WTC11 (cell line): ENCODE measurements at regions not wholly inside any gene's neighbourhood (a gene's known extent, or its start where the extent isn't known, plus 50 kb on each side); places are given as distances from the start of the nearest gene placed in this dataset.

Experiments
- ATAC-seq: fragments of 200-7000 bp; cut with Tn5 transposase; 2 replicates; pipeline ENCODE4 v1.10.0; 2021; ENCODE audit warnings: mild to moderate bottlenecking, moderate library complexity
- CTCF ChIA-PET: fragments of 300-600 bp; sonication (Branson Sonifier 250); formaldehyde crosslinking; loops from one replicate; lab custom pipeline; 2021; ENCODE audit warnings: antibody characterized with exemption; lab: Charles Lee
- POLR2A ChIA-PET: fragments of 350-600 bp; sonication (Branson Sonifier 250); formaldehyde crosslinking; loops from one replicate; lab custom pipeline; 2021; ENCODE audit warnings: antibody characterized with exemption; lab: Charles Lee
- DNase-seq: peaks from one replicate; pipeline ENCODE4 v3.0.0; 2021; ENCODE audit warnings: low spot score
- H3K27ac Mint-ChIP-seq: 2 replicates; pipeline ENCODE4 v1.8.0; 2021; ENCODE audit warnings: mixed read lengths
- H3K27me3 Mint-ChIP-seq: 2 replicates; pipeline ENCODE4 v1.8.0; 2021; ENCODE audit warnings: low read depth, mild to moderate bottlenecking, moderate library complexity, mixed read lengths
- H3K36me3 Mint-ChIP-seq: 2 replicates; pipeline ENCODE4 v1.8.0; 2021; ENCODE audit warnings: mixed read lengths
- H3K4me1 Mint-ChIP-seq: 2 replicates; pipeline ENCODE4 v1.8.0; 2022; ENCODE audit warnings: mixed read lengths
- H3K4me3 Mint-ChIP-seq: 2 replicates; pipeline ENCODE4 v1.8.0; 2021; ENCODE audit warnings: mild to moderate bottlenecking, moderate library complexity, mixed read lengths
- H3K9me3 Mint-ChIP-seq: 2 replicates; pipeline ENCODE4 v1.8.0; 2021; ENCODE audit warnings: mixed read lengths
- ATF1 ChIP-seq: sonication (generic); formaldehyde crosslinking; IDR thresholded peaks from 2 replicates; pipeline ENCODE4 v1.8.1; 2023; ENCODE audit warnings: mild to moderate bottlenecking, moderate library complexity, missing genetic modification reagents
- E2F4 ChIP-seq: sonication (generic); formaldehyde crosslinking; IDR thresholded peaks from 2 replicates; pipeline ENCODE4 v1.8.1; 2022; ENCODE audit warnings: low read depth, mild to moderate bottlenecking, moderate library complexity, missing genetic modification reagents, borderline replicate concordance
- EMX1 ChIP-seq: fragments of 250-450 bp; sonication (Bioruptor Pico); IDR thresholded peaks from 2 replicates; pipeline ENCODE4 v1.8.0; 2021; ENCODE audit warnings: mild to moderate bottlenecking
- FOXJ3 ChIP-seq: sonication (generic); formaldehyde crosslinking; IDR thresholded peaks from 2 replicates; pipeline ENCODE4 v1.9.0; 2021; ENCODE audit warnings: missing genetic modification reagents, mild to moderate bottlenecking, borderline replicate concordance
- FOXP1 ChIP-seq: sonication (generic); formaldehyde crosslinking; IDR thresholded peaks from 2 replicates; pipeline ENCODE4 v1.8.0; 2022; ENCODE audit warnings: missing genetic modification reagents, mild to moderate bottlenecking, moderate library complexity, borderline replicate concordance
- FOXP4 ChIP-seq: sonication (generic); formaldehyde crosslinking; IDR thresholded peaks from 2 replicates; pipeline ENCODE4 v1.8.0; 2022; ENCODE audit warnings: mild to moderate bottlenecking, missing genetic modification reagents
- GTF2I ChIP-seq: fragments of 250-450 bp; sonication (Bioruptor Pico); conservative IDR thresholded peaks from 2 replicates; pipeline ENCODE4 v1.4.0; 2021; ENCODE audit warnings: mild to moderate bottlenecking
- KAT7 ChIP-seq: sonication (generic); formaldehyde crosslinking; IDR thresholded peaks from 2 replicates; pipeline ENCODE4 v1.8.1; 2023; ENCODE audit warnings: missing genetic modification reagents, mild to moderate bottlenecking, borderline replicate concordance
- MXD4 ChIP-seq: fragments of 250-450 bp; sonication (Bioruptor Pico); IDR thresholded peaks from 2 replicates; pipeline ENCODE4 v1.8.0; 2021; ENCODE audit warnings: mild to moderate bottlenecking, moderate library complexity, borderline replicate concordance
- NR2C2 ChIP-seq: sonication (generic); formaldehyde crosslinking; IDR thresholded peaks from 2 replicates; pipeline ENCODE4 v1.8.0; 2022; ENCODE audit warnings: mild to moderate bottlenecking, missing genetic modification reagents
- PRDM15 ChIP-seq: sonication (generic); formaldehyde crosslinking; IDR thresholded peaks from 2 replicates; pipeline ENCODE4 v1.8.0; 2022; ENCODE audit warnings: missing genetic modification reagents
- SMAD3 ChIP-seq: sonication (generic); formaldehyde crosslinking; IDR thresholded peaks from 2 replicates; pipeline ENCODE4 v1.8.0; 2022; ENCODE audit warnings: missing genetic modification reagents, mild to moderate bottlenecking, borderline replicate concordance
- TP53 ChIP-seq: sonication (generic); formaldehyde crosslinking; IDR thresholded peaks from 2 replicates; pipeline ENCODE4 v1.8.1; 2023; ENCODE audit warnings: mild to moderate bottlenecking, missing genetic modification reagents
- ZNF138 ChIP-seq: sonication (generic); formaldehyde crosslinking; conservative IDR thresholded peaks from 2 replicates; pipeline ENCODE4 v1.8.1; 2022; ENCODE audit warnings: mild to moderate bottlenecking, moderate library complexity, missing genetic modification reagents
- ZNF423 ChIP-seq: fragments of 250-450 bp; sonication (Bioruptor Pico); IDR thresholded peaks from 2 replicates; pipeline ENCODE4 v2.1.2; 2022; ENCODE audit warnings: mild to moderate bottlenecking, moderate library complexity
- ZNF671 ChIP-seq: fragments of 250-450 bp; sonication (Bioruptor Pico); IDR thresholded peaks from 2 replicates; pipeline ENCODE4 v1.8.0; 2021; ENCODE audit warnings: mild to moderate bottlenecking
- TF ChIP-seq, protein P1 (sequence below): sonication (generic); formaldehyde crosslinking; conservative IDR thresholded peaks from 2 replicates; pipeline ENCODE4 v1.8.1; 2023; ENCODE audit warnings: mild to moderate bottlenecking, low read depth, missing genetic modification reagents, moderate library complexity
- TF ChIP-seq, protein P2 (sequence below): sonication (generic); formaldehyde crosslinking; IDR thresholded peaks from 2 replicates; pipeline ENCODE4 v1.8.0; 2022; ENCODE audit warnings: mild to moderate bottlenecking, missing genetic modification reagents
- TF ChIP-seq, protein P3 (sequence below): fragments of 250-450 bp; sonication (Bioruptor Pico); IDR thresholded peaks from 2 replicates; pipeline ENCODE4 v1.9.0; 2021; ENCODE audit warnings: mild to moderate bottlenecking
- TF ChIP-seq, protein P4 (sequence below): sonication (generic); formaldehyde crosslinking; IDR thresholded peaks from 2 replicates; pipeline ENCODE4 v1.8.1; 2023; ENCODE audit warnings: mild to moderate bottlenecking, missing genetic modification reagents, moderate library complexity
- TF ChIP-seq, protein P5 (sequence below): fragments of 250-450 bp; sonication (Bioruptor Pico); IDR thresholded peaks from 2 replicates; pipeline ENCODE4 v1.9.0; 2021; ENCODE audit warnings: moderate library complexity, mild to moderate bottlenecking, inconsistent platforms, borderline replicate concordance
- TF ChIP-seq, protein P6 (sequence below): sonication (generic); formaldehyde crosslinking; IDR thresholded peaks from 2 replicates; pipeline ENCODE4 v1.8.1; 2022; ENCODE audit warnings: low read depth, missing genetic modification reagents, borderline replicate concordance

DNA sequence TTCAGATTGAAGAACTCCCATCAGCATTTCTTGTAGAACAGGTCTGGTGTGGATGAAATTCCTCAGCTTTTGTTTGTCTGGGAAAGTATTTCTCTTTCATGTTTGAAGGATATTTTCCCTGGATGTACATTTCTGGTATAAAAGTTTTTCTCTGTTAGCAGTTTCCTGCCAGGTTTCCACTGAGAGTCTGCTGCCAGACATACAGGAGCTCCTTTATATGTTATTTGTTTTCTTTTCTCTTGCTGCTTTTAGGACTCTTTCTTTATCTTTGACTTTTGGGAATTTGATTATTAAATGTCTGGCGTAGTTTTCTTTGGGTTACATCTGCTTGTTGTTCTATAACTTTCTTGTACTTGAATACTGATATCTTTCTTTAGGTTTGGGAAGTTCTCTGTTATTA, 486.5 kb downstream of the ARAP2 start:
- no peak for DNase-seq
- Mint-ChIP-seq H3K4me3 (no peak overlapping the region), H3K9me3 (peaks cover 10% of the 10 kb centered on the region; the same call in 1 of the 2 replicates), H3K27me3 (no peaks in the 10 kb centered on the region), H3K4me1 (no peaks in the 10 kb centered on the region), H3K27ac (no peak overlapping the region), H3K36me3 (no peaks in the 10 kb centered on the region)
- CTCF ChIA-PET, result interaction anchor here (0.6 kb wide), 1 partner anchor 99 kb away, joined by 5 read pairs; no protein-coding TSS in a partner anchor
- ATAC-seq, result no peak
- POLR2A ChIA-PET, result no interaction called here
- TF ChIP-seq ZNF671 (CRISPR knock-in tag) (no peak), GTF2I (no peak), EMX1 (CRISPR knock-in tag) (no peak), E2F4 (CRISPR knock-in tag) (no peak), ZNF423 (CRISPR knock-in tag) (no peak), PRDM15 (CRISPR knock-in tag) (no peak), SMAD3 (CRISPR knock-in tag) (no peak), TP53 (CRISPR knock-in tag) (no peak)
- TF ChIP-seq, protein P1, sequence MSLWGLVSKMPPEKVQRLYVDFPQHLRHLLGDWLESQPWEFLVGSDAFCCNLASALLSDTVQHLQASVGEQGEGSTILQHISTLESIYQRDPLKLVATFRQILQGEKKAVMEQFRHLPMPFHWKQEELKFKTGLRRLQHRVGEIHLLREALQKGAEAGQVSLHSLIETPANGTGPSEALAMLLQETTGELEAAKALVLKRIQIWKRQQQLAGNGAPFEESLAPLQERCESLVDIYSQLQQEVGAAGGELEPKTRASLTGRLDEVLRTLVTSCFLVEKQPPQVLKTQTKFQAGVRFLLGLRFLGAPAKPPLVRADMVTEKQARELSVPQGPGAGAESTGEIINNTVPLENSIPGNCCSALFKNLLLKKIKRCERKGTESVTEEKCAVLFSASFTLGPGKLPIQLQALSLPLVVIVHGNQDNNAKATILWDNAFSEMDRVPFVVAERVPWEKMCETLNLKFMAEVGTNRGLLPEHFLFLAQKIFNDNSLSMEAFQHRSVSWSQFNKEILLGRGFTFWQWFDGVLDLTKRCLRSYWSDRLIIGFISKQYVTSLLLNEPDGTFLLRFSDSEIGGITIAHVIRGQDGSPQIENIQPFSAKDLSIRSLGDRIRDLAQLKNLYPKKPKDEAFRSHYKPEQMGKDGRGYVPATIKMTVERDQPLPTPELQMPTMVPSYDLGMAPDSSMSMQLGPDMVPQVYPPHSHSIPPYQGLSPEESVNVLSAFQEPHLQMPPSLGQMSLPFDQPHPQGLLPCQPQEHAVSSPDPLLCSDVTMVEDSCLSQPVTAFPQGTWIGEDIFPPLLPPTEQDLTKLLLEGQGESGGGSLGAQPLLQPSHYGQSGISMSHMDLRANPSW, result no peak
- TF ChIP-seq, protein P2, sequence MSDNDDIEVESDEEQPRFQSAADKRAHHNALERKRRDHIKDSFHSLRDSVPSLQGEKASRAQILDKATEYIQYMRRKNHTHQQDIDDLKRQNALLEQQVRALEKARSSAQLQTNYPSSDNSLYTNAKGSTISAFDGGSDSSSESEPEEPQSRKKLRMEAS (CRISPR knock-in tag), result no peak
- TF ChIP-seq, protein P3, sequence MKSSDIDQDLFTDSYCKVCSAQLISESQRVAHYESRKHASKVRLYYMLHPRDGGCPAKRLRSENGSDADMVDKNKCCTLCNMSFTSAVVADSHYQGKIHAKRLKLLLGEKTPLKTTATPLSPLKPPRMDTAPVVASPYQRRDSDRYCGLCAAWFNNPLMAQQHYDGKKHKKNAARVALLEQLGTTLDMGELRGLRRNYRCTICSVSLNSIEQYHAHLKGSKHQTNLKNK (CRISPR knock-in tag), result no peak
- TF ChIP-seq, protein P4, sequence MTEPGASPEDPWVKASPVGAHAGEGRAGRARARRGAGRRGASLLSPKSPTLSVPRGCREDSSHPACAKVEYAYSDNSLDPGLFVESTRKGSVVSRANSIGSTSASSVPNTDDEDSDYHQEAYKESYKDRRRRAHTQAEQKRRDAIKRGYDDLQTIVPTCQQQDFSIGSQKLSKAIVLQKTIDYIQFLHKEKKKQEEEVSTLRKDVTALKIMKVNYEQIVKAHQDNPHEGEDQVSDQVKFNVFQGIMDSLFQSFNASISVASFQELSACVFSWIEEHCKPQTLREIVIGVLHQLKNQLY, result no peak
- TF ChIP-seq, protein P5, sequence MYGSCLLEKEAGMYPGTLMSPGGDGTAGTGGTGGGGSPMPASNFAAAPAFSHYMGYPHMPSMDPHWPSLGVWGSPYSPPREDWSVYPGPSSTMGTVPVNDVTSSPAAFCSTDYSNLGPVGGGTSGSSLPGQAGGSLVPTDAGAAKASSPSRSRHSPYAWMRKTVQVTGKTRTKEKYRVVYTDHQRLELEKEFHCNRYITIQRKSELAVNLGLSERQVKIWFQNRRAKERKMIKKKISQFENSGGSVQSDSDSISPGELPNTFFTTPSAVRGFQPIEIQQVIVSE, result no peak
- TF ChIP-seq, protein P6, sequence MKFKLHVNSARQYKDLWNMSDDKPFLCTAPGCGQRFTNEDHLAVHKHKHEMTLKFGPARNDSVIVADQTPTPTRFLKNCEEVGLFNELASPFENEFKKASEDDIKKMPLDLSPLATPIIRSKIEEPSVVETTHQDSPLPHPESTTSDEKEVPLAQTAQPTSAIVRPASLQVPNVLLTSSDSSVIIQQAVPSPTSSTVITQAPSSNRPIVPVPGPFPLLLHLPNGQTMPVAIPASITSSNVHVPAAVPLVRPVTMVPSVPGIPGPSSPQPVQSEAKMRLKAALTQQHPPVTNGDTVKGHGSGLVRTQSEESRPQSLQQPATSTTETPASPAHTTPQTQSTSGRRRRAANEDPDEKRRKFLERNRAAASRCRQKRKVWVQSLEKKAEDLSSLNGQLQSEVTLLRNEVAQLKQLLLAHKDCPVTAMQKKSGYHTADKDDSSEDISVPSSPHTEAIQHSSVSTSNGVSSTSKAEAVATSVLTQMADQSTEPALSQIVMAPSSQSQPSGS, result no peak

DNA sequence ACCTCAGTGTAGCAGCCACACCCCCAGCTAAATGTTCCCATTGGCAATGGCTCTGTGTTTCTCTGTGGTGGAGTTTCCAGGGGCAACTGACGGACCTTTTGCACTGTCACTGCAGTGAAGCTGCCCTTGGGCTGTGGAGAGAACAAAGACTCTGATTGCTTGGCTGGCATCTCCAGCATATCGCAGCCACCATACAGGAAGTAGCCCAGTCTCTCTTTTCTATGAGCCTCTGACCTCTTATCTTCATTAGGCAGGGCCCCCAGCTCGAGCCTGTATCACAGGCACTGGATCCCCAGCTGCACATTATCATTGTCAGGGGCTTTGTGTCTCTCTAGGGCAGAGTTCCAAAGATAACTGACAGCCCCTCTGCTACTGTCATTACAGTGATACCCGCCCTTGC, 483.5 kb downstream of the ARAP2 start:
- peaks cover 10% of the 10 kb centered on the region; the same call in 1 of the 2 replicates for H3K9me3 Mint-ChIP-seq
- DNase-seq, result no peak
- ATAC-seq, result peak; percentile 22; the same call in 1 of the 2 replicates
- POLR2A ChIA-PET, result no interaction called here
- no peak overlapping the region for H3K4me3 Mint-ChIP-seq
- no peaks in the 10 kb centered on the region for H3K4me1 Mint-ChIP-seq
- no peaks in the 10 kb centered on the region for H3K27me3 Mint-ChIP-seq
- CTCF ChIA-PET, result no interaction called here
- no peaks in the 10 kb centered on the region for H3K36me3 Mint-ChIP-seq
- H3K27ac Mint-ChIP-seq, result no peak overlapping the region
- TF ChIP-seq ATF1 (CRISPR knock-in tag) (no peak), KAT7 (CRISPR knock-in tag) (no peak), NR2C2 (no peak), FOXP1 (CRISPR knock-in tag) (no peak), MXD4 (CRISPR knock-in tag) (no peak), FOXP4 (CRISPR knock-in tag) (no peak), ZNF138 (no peak), FOXJ3 (no peak)
- TF ChIP-seq, protein P4, result no peak
